Loucy (cell line): ENCODE measurements at regions not wholly inside any gene's neighbourhood (a gene's known extent, or its start where the extent isn't known, plus 50 kb on each side); places are given as distances from the start of the nearest gene placed in this dataset.

Source experiments
- H2AFZ ChIP-seq: fragments of 200-600 bp; sonication (generic); 2 replicates; pipeline ENCODE4 v1.6.0; 2016; ENCODE audit warnings: antibody characterized with exemption, mild to moderate bottlenecking, low read length, moderate library complexity
- H3F3A ChIP-seq: fragments of 200-600 bp; 2 replicates; pipeline ENCODE4 v1.6.0; 2016; ENCODE audit warnings: antibody characterized with exemption, low read depth, mild to moderate bottlenecking
- H3K27me3 ChIP-seq: fragments of 200-600 bp; sonication (generic); 2 replicates; pipeline ENCODE4 v1.6.1; 2014; ENCODE audit warnings: low read length, mild to moderate bottlenecking; ENCODE audit not compliant: insufficient read depth, poor library complexity, severe bottlenecking
- H3K36me3 ChIP-seq: fragments of 200-600 bp; sonication (generic); 2 replicates; pipeline ENCODE4 v1.6.1; 2016; ENCODE audit warnings: low read length; ENCODE audit not compliant: insufficient read depth
- H3K4me1 ChIP-seq: fragments of 200-600 bp; sonication (generic); 2 replicates; pipeline ENCODE4 v1.5.1; 2014; ENCODE audit warnings: low read length, mild to moderate bottlenecking; ENCODE audit not compliant: insufficient read depth, poor library complexity, severe bottlenecking
- H3K4me2 ChIP-seq: fragments of 200-600 bp; sonication (generic); 2 replicates; pipeline ENCODE4 v1.6.0; 2014; ENCODE audit warnings: antibody characterized with exemption, low read length, low read depth, mild to moderate bottlenecking; ENCODE audit not compliant: poor library complexity, severe bottlenecking
- H3K4me3 ChIP-seq: fragments of 200-600 bp; sonication (generic); 2 replicates; pipeline ENCODE4 v1.5.1; 2014; ENCODE audit warnings: low read length, mild to moderate bottlenecking, mixed read lengths; ENCODE audit not compliant: poor library complexity, severe bottlenecking
- H3K79me2 ChIP-seq: fragments of 200-600 bp; sonication (generic); 2 replicates; pipeline ENCODE4 v1.6.1; 2014; ENCODE audit warnings: low read length; ENCODE audit not compliant: insufficient read depth
- H3K9ac ChIP-seq: fragments of 200-600 bp; sonication (generic); 2 replicates; pipeline ENCODE4 v1.6.0; 2014; ENCODE audit warnings: mild to moderate bottlenecking, low read depth, low read length, moderate library complexity; ENCODE audit not compliant: poor library complexity, severe bottlenecking
- H3K9me2 ChIP-seq: fragments of 200-600 bp; sonication (generic); replicated peaks from 2 replicates; pipeline ENCODE4 v1.6.1; 2016; ENCODE audit warnings: low read depth, low read length, mixed read lengths
- H3K9me3 ChIP-seq: fragments of 200-600 bp; sonication (generic); 2 replicates; pipeline ENCODE4 v1.6.1; 2014; ENCODE audit warnings: mild to moderate bottlenecking, antibody characterized with exemption, low read length, low read depth; ENCODE audit not compliant: insufficient read depth
- H4K20me1 ChIP-seq: fragments of 200-600 bp; sonication (generic); 2 replicates; pipeline ENCODE4 v1.6.0; 2014; ENCODE audit warnings: antibody characterized with exemption, low read length, mild to moderate bottlenecking; ENCODE audit not compliant: insufficient read depth, poor library complexity, severe bottlenecking
- CTCF ChIP-seq: fragments of 200-600 bp; sonication (generic); conservative IDR thresholded peaks from 2 replicates; pipeline ENCODE4 v1.5.1; 2014; ENCODE audit warnings: mild to moderate bottlenecking, antibody characterized with exemption, low read length
- EZH2phosphoT487 ChIP-seq: fragments of 200-600 bp; IDR thresholded peaks from 2 replicates; pipeline ENCODE4 v1.6.1; 2018; ENCODE audit warnings: antibody characterized with exemption, mild to moderate bottlenecking, moderate library complexity, borderline replicate concordance

DNA sequence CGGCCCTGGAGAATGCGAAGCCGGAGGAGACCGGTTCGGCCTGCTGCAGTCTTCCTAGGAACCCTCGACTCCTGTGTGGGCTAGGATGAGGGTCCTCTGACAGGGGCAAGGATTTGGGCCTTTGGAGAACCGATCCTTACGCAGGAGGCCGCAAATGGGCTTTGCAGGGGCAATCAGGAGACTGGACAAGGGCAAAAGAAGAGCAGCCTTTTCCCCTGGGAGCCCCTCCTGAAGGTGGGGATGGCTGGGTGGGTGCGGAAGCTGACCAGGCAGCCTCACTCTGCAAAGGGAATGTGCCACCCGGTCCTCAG, 111.7 kb downstream of the NAV1 start:
- H3K9me2 ChIP-seq, result no peaks in the 10 kb centered on the region
- H3F3A ChIP-seq, result no peaks in the 10 kb centered on the region
- TF ChIP-seq CTCF, result no peak
- no peak for TF ChIP-seq EZH2phosphoT487
- H3K4me1 ChIP-seq, result no peaks in the 10 kb centered on the region
- no peaks in the 10 kb centered on the region for H4K20me1 ChIP-seq
- peak overlapping the region; percentile 70 for H3K4me3 ChIP-seq
- H3K9ac ChIP-seq, result peak overlapping the region; percentile 38
- peak overlapping the region; percentile 77 for H3K4me2 ChIP-seq
- H3K36me3 ChIP-seq, result no peaks in the 10 kb centered on the region
- H3K9me3 ChIP-seq, result no peaks in the 10 kb centered on the region
- no peaks in the 10 kb centered on the region for H3K79me2 ChIP-seq
- H2AFZ ChIP-seq, result 0 out of 2 replicates have a peak overlapping the region, but pooled peaks have one; percentile 62
- H3K27me3 ChIP-seq, result no peaks in the 10 kb centered on the region

- no peak for TF ChIP-seq CTCF
- TF ChIP-seq EZH2phosphoT487, result no peak
- Histone ChIP-seq H3K27me3 (no peaks in the 10 kb centered on the region), H3F3A (no peaks in the 10 kb centered on the region), H3K36me3 (no peaks in the 10 kb centered on the region), H3K9me2 (no peaks in the 10 kb centered on the region), H3K4me3 (no peak overlapping the region), H3K9ac (no peak overlapping the region), H3K4me1 (no peaks in the 10 kb centered on the region), H3K9me3 (no peaks in the 10 kb centered on the region), H2AFZ (no peak overlapping the region), H3K4me2 (no peak overlapping the region), H3K79me2 (no peaks in the 10 kb centered on the region), H4K20me1 (no peaks in the 10 kb centered on the region)
Measured at GRCh38 chr1:201652181-201652580, 113.3 kb downstream of the NAV1 start.

DNA sequence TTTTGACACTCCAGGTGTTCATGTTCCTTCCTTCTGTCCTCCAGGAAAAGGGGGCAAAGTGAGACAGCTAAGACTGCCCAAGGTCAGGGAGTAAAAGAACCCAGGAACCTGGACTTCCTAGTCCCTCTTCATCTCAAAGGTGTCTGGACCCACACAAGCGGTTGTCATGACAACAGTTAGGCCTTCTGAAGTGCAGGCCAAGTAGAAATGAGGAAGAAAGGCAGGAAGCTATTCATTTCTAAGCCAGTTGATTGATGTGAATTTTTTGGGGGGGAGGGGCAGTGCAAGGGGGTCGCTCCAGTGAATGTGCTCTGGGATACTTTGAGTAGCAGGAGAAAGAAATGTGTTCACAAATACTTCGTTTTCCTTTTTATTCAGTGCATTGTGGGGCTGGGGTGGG, 114.3 kb downstream of the NAV1 start:
- Histone ChIP-seq H4K20me1 (no peaks in the 10 kb centered on the region), H3K4me2 (no peak overlapping the region), H3K79me2 (no peaks in the 10 kb centered on the region), H3K27me3 (no peaks in the 10 kb centered on the region), H2AFZ (no peak overlapping the region), H3K4me1 (no peaks in the 10 kb centered on the region), H3F3A (no peaks in the 10 kb centered on the region), H3K9me3 (no peaks in the 10 kb centered on the region), H3K9me2 (no peaks in the 10 kb centered on the region), H3K36me3 (no peaks in the 10 kb centered on the region), H3K9ac (no peak overlapping the region), H3K4me3 (no peak overlapping the region)
- TF ChIP-seq CTCF, result no peak
- TF ChIP-seq EZH2phosphoT487, result no peak
